NCI-H2081 treated with DMSO at 0.1 percent for 48 hours (cell line): ENCODE measurements at regions not wholly inside any gene's neighbourhood (a gene's known extent, or its start where the extent isn't known, plus 50 kb on each side); places are given as distances from the start of the nearest gene placed in this dataset.
"Not testable (repeated sequence)": the region's sequence is repeated elsewhere in the genome, so short reads cannot be mapped to it uniquely, and the experiment has no call there.

ENCODE experiments used
- DNase-seq: peaks from one replicate; lab custom pipeline; 2025; lab: John Stamatoyannopoulos, UW

DNA sequence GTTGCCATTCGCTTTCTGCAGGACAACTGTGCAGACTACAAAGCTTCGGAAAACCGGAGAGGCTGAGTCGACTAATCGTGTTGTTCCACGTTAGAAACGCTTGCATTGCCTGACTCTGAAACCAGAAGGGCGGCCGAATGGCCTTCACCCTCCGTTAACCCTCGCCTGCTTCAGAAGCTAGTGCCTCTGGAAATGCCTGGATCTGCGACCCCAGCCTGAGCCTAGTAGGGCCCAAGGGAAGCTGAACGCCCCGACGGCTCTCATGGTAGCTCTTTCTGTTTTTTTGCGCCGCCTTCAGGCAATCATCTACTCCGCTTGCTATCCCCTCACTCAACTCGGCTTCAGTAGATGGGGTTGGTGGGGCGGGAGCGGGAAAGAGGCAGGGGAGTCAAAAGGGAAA, 117.3 kb downstream of the PPIAL4A start:
- not testable (repeated sequence) for DNase-seq

DNA sequence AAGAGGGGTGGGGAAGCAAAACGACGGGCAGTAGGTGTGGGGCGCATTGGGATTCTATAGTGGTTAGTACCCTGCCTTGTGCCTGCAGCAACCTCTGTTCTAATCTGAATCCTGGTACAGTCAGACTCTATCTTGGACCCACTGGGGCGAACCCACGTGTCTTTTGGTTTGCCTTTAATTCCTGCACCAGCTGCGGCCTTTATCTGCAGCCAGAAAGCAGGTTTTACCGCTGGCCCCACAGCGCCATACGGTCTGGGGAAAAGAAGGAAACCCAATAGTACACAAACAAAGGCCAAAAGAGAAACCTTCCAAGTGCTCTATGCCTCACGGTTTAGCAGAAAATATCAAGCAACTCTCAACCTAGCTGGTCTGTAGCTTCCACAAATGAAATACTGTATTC, 118.2 kb downstream of the PPIAL4A start:
- not testable (repeated sequence) for DNase-seq

DNA sequence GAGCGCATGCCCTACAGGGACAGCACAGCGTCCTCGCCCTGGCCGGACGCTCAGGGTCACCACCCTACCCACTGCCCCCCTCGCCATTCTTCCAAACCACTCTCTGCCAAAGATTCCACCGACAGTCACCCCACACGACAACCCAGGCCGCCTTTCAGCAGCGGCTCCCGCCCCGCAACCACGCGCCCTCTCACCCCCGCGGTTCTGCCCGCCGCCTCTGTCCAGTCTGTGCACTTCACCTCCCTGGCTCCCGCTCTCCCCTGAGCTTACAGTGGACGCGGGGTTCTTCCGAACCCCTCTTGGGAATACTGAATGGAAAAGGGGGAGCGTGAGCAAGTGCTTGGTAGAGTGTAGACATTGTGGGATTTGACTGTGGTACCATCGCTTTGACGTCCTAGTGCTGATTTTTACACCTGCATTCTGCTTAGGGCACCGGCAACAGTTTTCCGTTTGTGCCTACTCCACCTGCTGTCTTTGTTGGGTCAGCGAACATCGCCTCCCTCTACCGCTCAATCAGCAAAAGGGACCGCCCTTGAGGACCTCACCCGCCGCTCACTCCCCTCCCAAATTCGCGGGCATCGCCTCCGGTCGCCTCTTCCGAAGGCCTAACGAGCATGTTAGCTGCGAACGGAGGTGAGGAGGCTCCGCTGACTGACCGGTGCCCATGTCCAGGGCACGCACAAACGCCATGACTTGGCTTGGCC, 119.1 kb downstream of the PPIAL4A start:
- DNase-seq, result not testable (repeated sequence)

DNA sequence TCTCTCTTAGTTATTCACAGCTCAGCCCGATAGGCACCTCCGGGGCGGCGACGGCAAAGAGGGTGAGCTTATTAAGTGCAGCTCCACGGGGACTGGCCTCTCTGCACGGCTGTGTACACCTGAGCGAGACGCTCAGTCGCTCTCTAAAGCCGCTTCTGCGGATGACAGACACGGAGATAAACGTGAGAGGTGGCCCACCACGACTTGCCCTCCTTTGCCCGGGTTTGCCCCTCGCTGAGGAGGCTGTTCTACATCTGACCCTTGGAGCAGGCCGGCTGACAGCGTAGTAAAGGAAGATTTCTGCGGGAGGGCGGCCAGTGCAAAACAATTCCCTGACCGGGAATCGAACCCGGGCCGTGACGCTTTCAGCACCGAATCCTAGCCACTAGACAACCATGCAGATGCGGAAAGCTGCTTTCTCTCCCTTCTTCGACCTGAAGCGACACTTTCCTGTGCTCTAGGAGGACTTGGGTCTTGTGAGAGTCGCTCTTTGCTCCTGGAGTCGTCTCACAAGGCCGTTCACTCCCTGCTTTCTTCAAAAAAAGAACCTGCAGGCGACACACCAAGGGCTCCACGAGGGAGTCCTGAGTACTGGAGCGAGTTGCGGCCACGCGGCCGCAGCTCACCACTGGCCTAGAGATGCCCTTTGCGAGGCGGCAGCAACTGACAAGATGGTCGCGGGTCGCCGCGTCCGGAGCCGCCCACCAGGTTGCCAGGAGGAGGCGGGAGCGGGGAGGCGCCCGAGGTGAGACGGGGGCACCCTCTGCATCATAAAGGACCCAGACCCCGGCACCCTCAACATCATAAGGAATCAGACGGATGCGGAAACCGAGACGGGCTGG, 119.9 kb downstream of the PPIAL4A start:
- not testable (repeated sequence) for DNase-seq

GRCh38 chr1:121010141-121010540, 120.6 kb downstream of the PPIAL4A start:
- DNase-seq, result not testable (repeated sequence)

- not testable (repeated sequence) for DNase-seq
Observed at GRCh38 chr1:121013181-121013580, 123.6 kb downstream of the PPIAL4A start.

GRCh38 chr1:121016182-121017028, 126.8 kb downstream of the PPIAL4A start:
- DNase-seq, result not testable (repeated sequence)

GRCh38 chr1:121019715-121020349, 130.3 kb downstream of the PPIAL4A start:
- not testable (repeated sequence) for DNase-seq

GRCh38 chr1:121020350-121021236, 131.0 kb downstream of the PPIAL4A start:
- not testable (repeated sequence) for DNase-seq

- DNase-seq, result not testable (repeated sequence)
Observed at GRCh38 chr1:121021716-121022115, 132.1 kb downstream of the PPIAL4A start.

DNA sequence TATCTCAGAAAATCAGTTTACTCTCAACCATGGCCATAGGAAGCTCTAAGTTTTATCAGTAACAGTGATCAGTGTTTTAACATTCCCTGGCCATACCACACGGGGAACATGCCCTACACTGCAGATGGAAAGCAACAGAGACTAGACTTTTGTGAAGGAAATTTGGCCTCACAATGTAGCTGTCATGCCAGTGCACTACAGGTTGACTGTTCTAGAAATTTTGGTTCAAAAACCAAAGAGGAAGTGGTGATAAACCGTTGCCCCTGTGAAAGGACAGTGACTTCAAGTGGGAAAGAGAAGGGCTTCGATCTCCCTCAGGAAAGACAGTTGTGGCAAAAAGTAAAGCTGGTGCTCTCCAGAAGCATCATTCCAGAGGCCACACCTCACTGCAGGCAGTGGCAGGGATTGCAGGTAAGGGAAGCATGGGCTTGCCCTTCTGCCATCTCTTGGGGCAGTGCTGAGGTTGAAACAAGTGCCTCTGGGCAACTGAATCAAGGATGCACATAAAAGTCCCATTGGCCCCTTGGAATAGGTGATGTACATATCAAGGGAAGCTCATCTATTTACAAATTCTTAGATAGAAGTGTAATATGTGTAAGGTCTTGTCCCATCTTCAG, 143.4 kb downstream of the PPIAL4A start:
- not testable (repeated sequence) for DNase-seq

GRCh38 chr1:121036792-121037191, 147.2 kb downstream of the PPIAL4A start:
- not testable (repeated sequence) for DNase-seq

DNA sequence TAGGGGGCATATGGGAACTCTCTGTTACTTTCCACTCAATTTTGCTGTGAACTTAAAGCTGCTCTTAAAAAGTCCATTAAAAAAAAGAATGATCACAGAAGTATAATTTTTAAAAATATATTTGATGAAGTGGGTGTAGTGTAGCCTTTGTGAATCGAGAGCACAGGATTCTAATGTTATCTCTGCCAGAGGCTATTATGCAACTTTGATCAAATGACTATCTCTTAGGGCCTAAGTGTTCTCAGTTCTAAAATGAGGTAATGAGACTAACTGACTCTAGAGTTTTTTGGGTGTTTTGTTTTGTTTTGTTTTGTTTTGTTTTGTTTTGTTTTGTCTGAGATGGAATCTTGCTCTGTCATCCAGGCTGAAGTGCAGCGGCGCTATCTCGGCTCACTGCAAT, 143.2 kb downstream of the FAM72B start:
- DNase-seq, result not testable (repeated sequence)

GRCh38 chr1:121041497-121041896, 142.6 kb downstream of the FAM72B start:
- DNase-seq, result not testable (repeated sequence)

GRCh38 chr1:121042882-121043281, 141.3 kb downstream of the FAM72B start:
- not testable (repeated sequence) for DNase-seq

DNA sequence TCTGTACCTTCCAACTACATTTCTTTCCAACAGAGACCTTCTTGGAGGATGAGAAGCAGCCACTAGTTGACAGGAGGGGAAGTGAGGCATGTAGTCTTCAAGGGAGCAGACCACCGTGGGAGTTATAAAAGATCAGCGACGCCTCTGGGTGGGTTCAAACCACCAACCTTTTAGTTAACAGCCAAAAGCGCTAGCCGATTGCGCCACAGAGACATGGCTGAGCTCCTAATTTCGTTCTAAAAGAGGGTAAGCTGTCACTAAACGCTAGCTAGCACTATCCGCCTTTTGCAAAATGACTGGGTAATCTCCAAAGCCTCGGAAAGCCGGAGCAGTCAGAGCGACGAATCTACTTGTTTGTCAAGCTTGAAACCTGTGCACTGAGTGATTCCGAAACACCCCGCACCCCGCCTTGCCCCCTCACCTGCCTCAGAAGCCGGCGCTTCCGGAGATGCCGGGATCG, 135.8 kb downstream of the FAM72B start:
- not testable (repeated sequence) for DNase-seq

GRCh38 chr1:121048769-121049443, 135.2 kb downstream of the FAM72B start:
- DNase-seq, result not testable (repeated sequence)

GRCh38 chr1:121050097-121050496, 134.0 kb downstream of the FAM72B start:
- DNase-seq, result not testable (repeated sequence)

DNA sequence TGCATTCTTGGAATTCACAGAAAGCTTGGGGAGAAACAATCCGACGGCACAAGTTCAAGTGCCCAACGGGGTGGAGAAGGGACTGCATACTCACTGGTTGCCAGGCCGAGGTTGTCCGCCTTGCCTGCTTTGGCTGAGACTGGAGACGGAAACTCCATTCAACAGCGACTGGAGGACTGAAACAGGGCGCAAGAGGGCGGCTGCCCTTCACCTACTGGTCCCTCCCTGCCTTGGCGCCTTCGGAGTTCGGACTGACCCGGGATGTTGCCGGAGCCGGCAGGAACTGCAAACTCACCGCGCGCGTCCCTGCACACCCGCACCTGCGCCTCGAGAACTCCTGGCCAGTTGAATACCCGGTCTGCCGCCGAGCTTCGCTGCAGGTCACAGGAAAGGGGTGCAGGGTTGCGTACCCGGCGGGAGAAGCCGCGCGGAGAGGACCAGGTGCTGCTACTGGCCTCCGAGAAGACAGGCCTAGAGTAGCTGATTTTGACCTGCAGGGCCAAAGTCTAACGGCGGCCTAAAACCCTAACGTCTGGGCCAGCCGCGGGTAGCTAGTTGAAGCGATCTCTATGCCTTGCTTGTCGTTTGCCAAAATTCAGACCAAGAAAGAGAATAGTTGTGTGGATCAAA, 132.9 kb downstream of the FAM72B start:
- DNase-seq, result not testable (repeated sequence)
